ENCODE measurements at regions not wholly inside any gene's neighbourhood (a gene's known extent, or its start where the extent isn't known, plus 50 kb on each side); places are given as distances from the start of the nearest gene placed in this dataset.

DNA sequence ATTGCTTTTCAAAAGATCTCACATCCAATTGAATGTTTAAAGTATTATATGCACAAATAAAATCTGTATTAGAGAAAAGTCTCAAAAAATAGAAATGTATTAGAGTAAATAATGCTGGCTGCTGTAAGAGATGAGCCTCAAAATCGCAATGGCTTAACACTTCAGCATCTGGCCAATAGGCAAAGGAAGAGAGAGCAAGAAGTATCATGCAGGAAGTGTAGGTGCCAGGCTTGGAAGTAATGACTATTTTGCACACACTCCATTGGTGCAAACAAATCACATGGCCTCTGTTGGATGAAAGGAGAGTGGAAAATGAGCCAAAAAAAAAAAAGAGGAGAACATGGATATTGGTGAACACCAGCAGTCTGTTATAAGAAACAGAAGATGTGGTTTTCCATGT lies 193.0 kb upstream of the E2F8 start:
- TF ChIP-seq, protein P1, sequence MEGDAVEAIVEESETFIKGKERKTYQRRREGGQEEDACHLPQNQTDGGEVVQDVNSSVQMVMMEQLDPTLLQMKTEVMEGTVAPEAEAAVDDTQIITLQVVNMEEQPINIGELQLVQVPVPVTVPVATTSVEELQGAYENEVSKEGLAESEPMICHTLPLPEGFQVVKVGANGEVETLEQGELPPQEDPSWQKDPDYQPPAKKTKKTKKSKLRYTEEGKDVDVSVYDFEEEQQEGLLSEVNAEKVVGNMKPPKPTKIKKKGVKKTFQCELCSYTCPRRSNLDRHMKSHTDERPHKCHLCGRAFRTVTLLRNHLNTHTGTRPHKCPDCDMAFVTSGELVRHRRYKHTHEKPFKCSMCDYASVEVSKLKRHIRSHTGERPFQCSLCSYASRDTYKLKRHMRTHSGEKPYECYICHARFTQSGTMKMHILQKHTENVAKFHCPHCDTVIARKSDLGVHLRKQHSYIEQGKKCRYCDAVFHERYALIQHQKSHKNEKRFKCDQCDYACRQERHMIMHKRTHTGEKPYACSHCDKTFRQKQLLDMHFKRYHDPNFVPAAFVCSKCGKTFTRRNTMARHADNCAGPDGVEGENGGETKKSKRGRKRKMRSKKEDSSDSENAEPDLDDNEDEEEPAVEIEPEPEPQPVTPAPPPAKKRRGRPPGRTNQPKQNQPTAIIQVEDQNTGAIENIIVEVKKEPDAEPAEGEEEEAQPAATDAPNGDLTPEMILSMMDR (IDR thresholded peaks at IDR 0.05; ENCODE audit: insufficient read depth, low read depth, low read length): no peak
- TF ChIP-seq EZH2 (IDR thresholded peaks at IDR 0.05; ENCODE audit: insufficient read depth, low read length): no peak
